Jurkat, Clone E6-1 (cell line): ENCODE measurements at regions not wholly inside any gene's neighbourhood (a gene's known extent, or its start where the extent isn't known, plus 50 kb on each side); places are given as distances from the start of the nearest gene placed in this dataset.
"Not testable (repeated sequence)": the region's sequence is repeated elsewhere in the genome, so short reads cannot be mapped to it uniquely, and the experiment has no call there.

Experiments used
- DNase-seq: peaks from one replicate; pipeline ENCODE4 v3.0.0-alpha.2; 2011; ENCODE audit warnings: low read depth, low spot score
- H3K4me3 ChIP-seq: 2 replicates; pipeline ENCODE4 v1.5.1; 2011; ENCODE audit warnings: mild to moderate bottlenecking, low read length, control low read depth, moderate library complexity

GRCh38 chr13:55761986-55762385 lies 1378.7 kb upstream of the PRR20A start:
- no peak for DNase-seq
- no peak overlapping the region for H3K4me3 ChIP-seq

- H3K4me3 ChIP-seq: no peak overlapping the region
- DNase-seq: no peak
Observed at GRCh38 chr13:55777612-55778011, 1363.1 kb upstream of the PRR20A start.

GRCh38 chr13:55783841-55784240 lies 1356.9 kb upstream of the PRR20A start:
- H3K4me3 ChIP-seq: no peak overlapping the region
- no peak for DNase-seq

- no peak overlapping the region for H3K4me3 ChIP-seq
- DNase-seq: no peak
Observed at GRCh38 chr13:55788548-55788947, 1352.2 kb upstream of the PRR20A start.

GRCh38 chr13:55792544-55793193 lies 1348.0 kb upstream of the PRR20A start:
- DNase-seq: no peak
- H3K4me3 ChIP-seq: no peak overlapping the region

GRCh38 chr13:55815458-55816033 lies 1325.2 kb upstream of the PRR20A start:
- no peak for DNase-seq
- H3K4me3 ChIP-seq: no peak overlapping the region

- H3K4me3 ChIP-seq: no peak overlapping the region
- DNase-seq: no peak
Observed at GRCh38 chr13:55816976-55817601, 1323.6 kb upstream of the PRR20A start.

- no peak for DNase-seq
- H3K4me3 ChIP-seq: no peak overlapping the region
Observed at GRCh38 chr13:55820817-55821216, 1319.9 kb upstream of the PRR20A start.

GRCh38 chr13:55869648-55870047 lies 1271.1 kb upstream of the PRR20A start:
- H3K4me3 ChIP-seq: no peak overlapping the region
- no peak for DNase-seq

- no peak overlapping the region for H3K4me3 ChIP-seq
- DNase-seq: no peak
Observed at GRCh38 chr13:55887561-55887960, 1253.2 kb upstream of the PRR20A start.

GRCh38 chr13:55893540-55893939 lies 1247.2 kb upstream of the PRR20A start:
- no peak for DNase-seq
- H3K4me3 ChIP-seq: no peak overlapping the region

- no peak overlapping the region for H3K4me3 ChIP-seq
- DNase-seq: no peak
Observed at GRCh38 chr13:55937180-55937579, 1203.5 kb upstream of the PRR20A start.

- no peak overlapping the region for H3K4me3 ChIP-seq
- no peak for DNase-seq
Observed at GRCh38 chr13:55948175-55948574, 1192.5 kb upstream of the PRR20A start.

- DNase-seq: no peak
- H3K4me3 ChIP-seq: no peak overlapping the region
Observed at GRCh38 chr13:55963934-55964333, 1176.8 kb upstream of the PRR20A start.

GRCh38 chr13:55967055-55967454 lies 1173.7 kb upstream of the PRR20A start:
- no peak for DNase-seq
- H3K4me3 ChIP-seq: no peak overlapping the region

GRCh38 chr13:55977436-55977835 lies 1163.3 kb upstream of the PRR20A start:
- no peak for DNase-seq
- H3K4me3 ChIP-seq: no peak overlapping the region

- no peak for DNase-seq
- no peak overlapping the region for H3K4me3 ChIP-seq
Observed at GRCh38 chr13:55981381-55981780, 1159.3 kb upstream of the PRR20A start.

GRCh38 chr13:55984026-55984425 lies 1156.7 kb upstream of the PRR20A start:
- DNase-seq, H3K4me3 ChIP-seq: not testable (repeated sequence)

GRCh38 chr13:55990631-55991030 lies 1150.1 kb upstream of the PRR20A start:
- no peak overlapping the region for H3K4me3 ChIP-seq
- DNase-seq: no peak

- no peak for DNase-seq
- H3K4me3 ChIP-seq: no peak overlapping the region
Observed at GRCh38 chr13:55991666-55992065, 1149.1 kb upstream of the PRR20A start.

GRCh38 chr13:55992145-55992544 lies 1148.6 kb upstream of the PRR20A start:
- H3K4me3 ChIP-seq: no peak overlapping the region
- DNase-seq: no peak
